ENCODE measurements at regions not wholly inside any gene's neighbourhood (a gene's known extent, or its start where the extent isn't known, plus 50 kb on each side); places are given as distances from the start of the nearest gene placed in this dataset.
A peak's percentile ranks its signal among the peaks of the same experiment; 100 is the strongest.
"Not testable (repeated sequence)": the region's sequence is repeated elsewhere in the genome, so short reads cannot be mapped to it uniquely, and the experiment has no call there.

GRCh38 chr5:6291961-6292360, 86.4 kb downstream of the MED10 start:
- no peak for DNase-seq
- 7 to 27% (median 16%) methylated on average over 3 of the region's 3 CpGs for WGBS, 4 donors
- intact Hi-C loops (cut with DNase I): loop anchor here in 6 of 10 donors (5.0 to 10.0 kb wide), 7 partner anchors 145 to 290 kb away; partner anchors contain the start of gene UBE2QL1 (in 1 of the 6)
- H3K9me3 ChIP-seq: peaks cover 0 to 9% (median 0%) of the 10 kb centered on the region in 12 donors
- H3K27me3 ChIP-seq: no peaks in the 10 kb centered on the region
- H3K36me3 ChIP-seq: no peaks in the 10 kb centered on the region
- ATAC-seq: no peak
- no peak for TF ChIP-seq POLR2A (IDR thresholded peaks at IDR 0.05)
- peak in 10 of 12 donors; percentile 25 to 53 (median 41) for TF ChIP-seq CTCF (IDR thresholded peaks at IDR 0.05)
- H3K4me1 ChIP-seq: no peaks in the 10 kb centered on the region
- H3K4me3 ChIP-seq: no peak overlapping the region
- no peak overlapping the region for H3K27ac ChIP-seq

- Histone ChIP-seq H3K36me3 (no peaks in the 10 kb centered on the region), H3K27me3 (no peaks in the 10 kb centered on the region), H3K9me3 (no peaks in the 10 kb centered on the region), H3K27ac (no peak overlapping the region), H3K4me3 (no peak overlapping the region), H3K4me1 (no peaks in the 10 kb centered on the region)
- ATAC-seq: no peak
- 91 to 95% (median 93%) methylated on average over 3 of the region's 3 CpGs for WGBS, 4 donors
- TF ChIP-seq POLR2A (IDR thresholded peaks at IDR 0.05) (no peak), CTCF (IDR thresholded peaks at IDR 0.05) (no peak)
- intact Hi-C loops (cut with DNase I): loop anchor here in 1 of 10 donors (10.0 kb wide), 1 partner anchor 794 kb away; no protein-coding TSS in a partner anchor
- DNase-seq: no peak
Measured at GRCh38 chr5:6289239-6289638, 89.1 kb downstream of the MED10 start.

GRCh38 chr5:6287176-6287575, 91.2 kb downstream of the MED10 start:
- no peaks in the 10 kb centered on the region for H3K27me3 ChIP-seq
- H3K36me3 ChIP-seq: no peaks in the 10 kb centered on the region
- TF ChIP-seq POLR2A (IDR thresholded peaks at IDR 0.05): no peak
- TF ChIP-seq CTCF (IDR thresholded peaks at IDR 0.05): no peak
- no peak overlapping the region for H3K4me3 ChIP-seq
- DNase-seq: no peak
- no peak for ATAC-seq
- no peaks in the 10 kb centered on the region for H3K4me1 ChIP-seq
- H3K9me3 ChIP-seq: no peaks in the 10 kb centered on the region
- 47 to 73% (median 51%) methylated on average over 6 of the region's 6 CpGs for WGBS, 4 donors
- H3K27ac ChIP-seq: no peak overlapping the region
- intact Hi-C loops (cut with DNase I): loop anchor here in 1 of 10 donors (10.0 kb wide), 1 partner anchor 792 kb away; no protein-coding TSS in a partner anchor

DNA sequence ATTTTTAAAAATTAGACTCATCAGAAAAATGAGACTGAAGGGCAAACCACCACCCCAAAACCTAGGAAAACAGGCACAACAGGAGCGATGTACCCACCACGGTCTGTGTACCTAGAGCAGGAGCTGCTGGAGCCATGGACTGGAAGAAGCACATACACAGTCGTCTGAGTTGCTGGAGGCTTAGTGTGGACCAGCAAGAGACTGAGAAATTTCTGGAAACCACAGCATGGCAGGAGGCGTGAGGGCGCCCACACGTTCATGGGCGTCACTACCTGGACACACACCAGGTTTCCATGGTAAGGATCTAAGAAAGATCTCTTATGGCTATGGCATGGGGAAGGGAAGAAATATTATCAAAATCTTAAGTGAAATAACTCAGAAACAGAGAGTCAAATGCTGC, 91.9 kb downstream of the MED10 start:
- no peaks in the 10 kb centered on the region for H3K36me3 ChIP-seq
- no peak overlapping the region for H3K4me3 ChIP-seq
- ATAC-seq: no peak
- H3K27ac ChIP-seq: no peak overlapping the region
- 89 to 92% (median 90%) methylated on average over 7 of the region's 7 CpGs for WGBS, 4 donors
- DNase-seq: no peak
- TF ChIP-seq CTCF (IDR thresholded peaks at IDR 0.05) (no peak), POLR2A (IDR thresholded peaks at IDR 0.05) (no peak)
- H3K4me1 ChIP-seq: no peaks in the 10 kb centered on the region
- H3K27me3 ChIP-seq: no peaks in the 10 kb centered on the region
- intact Hi-C loops (cut with DNase I): loop anchor here in 1 of 10 donors (10.0 kb wide), 1 partner anchor 792 kb away; no protein-coding TSS in a partner anchor
- H3K9me3 ChIP-seq: no peaks in the 10 kb centered on the region

DNA sequence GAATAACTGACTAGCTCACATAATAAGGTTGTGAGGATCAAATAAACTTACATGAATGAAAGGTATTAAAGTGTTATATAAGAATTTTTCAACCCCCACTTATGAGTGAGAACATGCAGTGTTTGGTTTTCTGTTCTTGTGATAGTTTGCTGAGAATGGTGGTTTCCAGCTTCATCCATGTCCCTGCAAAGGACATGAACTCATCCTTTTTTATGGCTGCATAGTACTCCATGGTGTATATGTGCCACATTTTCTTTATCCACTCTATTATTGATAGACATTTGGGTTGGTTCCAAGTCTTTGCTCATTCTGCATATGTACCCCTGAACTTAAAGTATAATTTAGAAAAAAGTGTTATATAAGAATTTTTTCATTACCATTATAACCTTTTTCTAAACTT, 93.9 kb downstream of the MED10 start:
- not testable (repeated sequence) for H3K4me1 ChIP-seq, H3K4me3 ChIP-seq, ATAC-seq, DNase-seq, H3K27ac ChIP-seq, H3K9me3 ChIP-seq, H3K36me3 ChIP-seq, H3K27me3 ChIP-seq
- intact Hi-C loops (cut with DNase I): loop anchor here in 1 of 10 donors (10.0 kb wide), 1 partner anchor 790 kb away; no protein-coding TSS in a partner anchor

All from heart left ventricle (tissue), 16 donors.